Body of pancreas (tissue), 4 donors: ENCODE measurements at regions not wholly inside any gene's neighbourhood (a gene's known extent, or its start where the extent isn't known, plus 50 kb on each side); places are given as distances from the start of the nearest gene placed in this dataset.

Experiments
- POLR2A ChIP-seq, 3 donors: fragments of 450-650 bp; IDR thresholded peaks; one replicate each; pipeline ENCODE4 v1.6.1; 2016; ENCODE audit warnings: antibody characterized with exemption in 3 of 3, mild to moderate bottlenecking in 2 of 3
- TF ChIP-seq, protein P1 (sequence below), 7 experiments: fragments of 450-650 bp in 4 of 7; fragments of 200-600 bp in 3 of 7; sonication (generic) in 3 of 7; IDR thresholded peaks; one replicate each; pipeline ENCODE4 v1.5.1; 2016 to 2019; ENCODE audit warnings: antibody characterized with exemption in 7 of 7

DNA sequence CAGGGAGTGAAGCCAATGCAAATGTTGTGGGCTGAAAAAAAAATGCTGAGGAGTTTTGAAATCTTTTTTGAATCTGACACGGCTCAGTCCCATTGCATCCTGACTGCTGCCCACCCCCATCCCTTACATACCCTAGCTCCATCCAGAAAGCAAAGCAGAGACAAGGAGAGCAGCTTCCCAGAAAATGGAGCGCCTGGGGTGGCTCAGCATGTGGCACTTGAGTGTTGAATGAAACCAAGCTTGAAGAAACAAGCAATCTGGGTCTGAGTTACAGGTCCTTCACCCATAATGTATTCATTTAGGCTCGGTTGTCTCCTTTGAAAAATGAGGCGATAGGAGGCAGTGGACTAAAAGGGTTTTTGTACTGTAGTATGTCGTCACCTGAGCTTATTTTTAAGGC is 244.2 kb upstream of the ACVR2A start:
- TF ChIP-seq, protein P1, sequence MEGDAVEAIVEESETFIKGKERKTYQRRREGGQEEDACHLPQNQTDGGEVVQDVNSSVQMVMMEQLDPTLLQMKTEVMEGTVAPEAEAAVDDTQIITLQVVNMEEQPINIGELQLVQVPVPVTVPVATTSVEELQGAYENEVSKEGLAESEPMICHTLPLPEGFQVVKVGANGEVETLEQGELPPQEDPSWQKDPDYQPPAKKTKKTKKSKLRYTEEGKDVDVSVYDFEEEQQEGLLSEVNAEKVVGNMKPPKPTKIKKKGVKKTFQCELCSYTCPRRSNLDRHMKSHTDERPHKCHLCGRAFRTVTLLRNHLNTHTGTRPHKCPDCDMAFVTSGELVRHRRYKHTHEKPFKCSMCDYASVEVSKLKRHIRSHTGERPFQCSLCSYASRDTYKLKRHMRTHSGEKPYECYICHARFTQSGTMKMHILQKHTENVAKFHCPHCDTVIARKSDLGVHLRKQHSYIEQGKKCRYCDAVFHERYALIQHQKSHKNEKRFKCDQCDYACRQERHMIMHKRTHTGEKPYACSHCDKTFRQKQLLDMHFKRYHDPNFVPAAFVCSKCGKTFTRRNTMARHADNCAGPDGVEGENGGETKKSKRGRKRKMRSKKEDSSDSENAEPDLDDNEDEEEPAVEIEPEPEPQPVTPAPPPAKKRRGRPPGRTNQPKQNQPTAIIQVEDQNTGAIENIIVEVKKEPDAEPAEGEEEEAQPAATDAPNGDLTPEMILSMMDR (IDR thresholded peaks at IDR 0.05) = no peak
- TF ChIP-seq POLR2A (IDR thresholded peaks at IDR 0.05) = no peak
